HS-5 (cell line): ENCODE measurements at regions not wholly inside any gene's neighbourhood (a gene's known extent, or its start where the extent isn't known, plus 50 kb on each side); places are given as distances from the start of the nearest gene placed in this dataset.

Experiments used
- DNase-seq: peaks from one replicate; pipeline ENCODE4 v3.0.0-alpha.2; 2012; ENCODE audit warnings: low read depth

GRCh38 chr14:58846682-58847465, 209.1 kb downstream of the DACT1 start:
- no peak for DNase-seq

- DNase-seq: no peak
Measured at GRCh38 chr14:58848365-58848764, 210.6 kb downstream of the DACT1 start.

- no peak for DNase-seq
Measured at GRCh38 chr14:58849601-58850000, 211.8 kb downstream of the DACT1 start.

- no peak for DNase-seq
Measured at GRCh38 chr14:58850011-58850410, 212.2 kb downstream of the DACT1 start.

GRCh38 chr14:58861586-58861985, 223.8 kb downstream of the DACT1 start:
- DNase-seq: no peak

- DNase-seq: no peak
Measured at GRCh38 chr14:58862416-58863160, 224.8 kb downstream of the DACT1 start.

- no peak for DNase-seq
Measured at GRCh38 chr14:58863661-58864345, 226.0 kb downstream of the DACT1 start.

GRCh38 chr14:58864751-58865513, 227.2 kb downstream of the DACT1 start:
- no peak for DNase-seq

- DNase-seq: no peak
Measured at GRCh38 chr14:58865514-58866281, 227.9 kb downstream of the DACT1 start.

GRCh38 chr14:58866391-58866790, 228.6 kb downstream of the DACT1 start:
- DNase-seq: no peak

- no peak for DNase-seq
Measured at GRCh38 chr14:58870961-58871360, 233.2 kb downstream of the DACT1 start.

GRCh38 chr14:58871573-58871972, 233.8 kb downstream of the DACT1 start:
- no peak for DNase-seq

GRCh38 chr14:58872061-58872460, 234.3 kb downstream of the DACT1 start:
- no peak for DNase-seq

- DNase-seq: no peak
Measured at GRCh38 chr14:58873228-58873953, 235.6 kb downstream of the DACT1 start.

- no peak for DNase-seq
Measured at GRCh38 chr14:58875613-58876012, 237.9 kb downstream of the DACT1 start.

- DNase-seq: no peak
Measured at GRCh38 chr14:58876608-58877007, 238.8 kb downstream of the DACT1 start.

- no peak for DNase-seq
Measured at GRCh38 chr14:58878439-58879139, 240.8 kb downstream of the DACT1 start.

- no peak for DNase-seq
Measured at GRCh38 chr14:58881433-58881832, 243.7 kb downstream of the DACT1 start.

- no peak for DNase-seq
Measured at GRCh38 chr14:58882577-58883018, 244.8 kb downstream of the DACT1 start.

- no peak for DNase-seq
Measured at GRCh38 chr14:58884442-58884841, 246.7 kb downstream of the DACT1 start.
